Astrocyte (in vitro differentiated cells and primary cell): ENCODE measurements at regions not wholly inside any gene's neighbourhood (a gene's known extent, or its start where the extent isn't known, plus 50 kb on each side); places are given as distances from the start of the nearest gene placed in this dataset.

Experiments
- EZH2 ChIP-seq: IDR thresholded peaks from 2 replicates; pipeline ENCODE4 v1.6.1; 2012; ENCODE audit warnings: mild to moderate bottlenecking, low read length, inconsistent platforms; ENCODE audit not compliant: insufficient read depth
- TF ChIP-seq, protein P1 (sequence below): IDR thresholded peaks from 2 replicates; pipeline ENCODE4 v1.5.1; 2011; ENCODE audit warnings: low read depth, mild to moderate bottlenecking, inconsistent platforms, low read length, moderate library complexity; ENCODE audit not compliant: insufficient read depth

DNA sequence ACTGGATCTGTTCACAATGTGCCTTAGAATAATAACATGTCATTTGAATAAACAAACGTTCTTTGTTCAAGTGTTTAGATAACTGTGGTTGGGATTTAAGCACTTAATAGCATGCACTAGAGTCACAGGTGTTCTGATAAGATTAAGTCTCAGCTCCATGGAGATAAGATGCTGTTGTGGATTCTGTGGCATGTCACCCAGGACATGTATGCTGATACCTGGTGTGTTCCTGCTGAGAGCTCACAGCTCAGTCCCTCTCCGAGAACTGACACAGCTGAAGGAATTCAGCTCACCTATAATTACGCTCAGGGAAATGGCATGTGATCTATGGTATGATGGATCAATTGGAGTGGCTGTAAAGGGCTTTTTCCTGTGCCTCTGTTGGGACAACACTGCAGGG, 75.4 kb upstream of the ST6GAL2 start:
- TF ChIP-seq, protein P1, sequence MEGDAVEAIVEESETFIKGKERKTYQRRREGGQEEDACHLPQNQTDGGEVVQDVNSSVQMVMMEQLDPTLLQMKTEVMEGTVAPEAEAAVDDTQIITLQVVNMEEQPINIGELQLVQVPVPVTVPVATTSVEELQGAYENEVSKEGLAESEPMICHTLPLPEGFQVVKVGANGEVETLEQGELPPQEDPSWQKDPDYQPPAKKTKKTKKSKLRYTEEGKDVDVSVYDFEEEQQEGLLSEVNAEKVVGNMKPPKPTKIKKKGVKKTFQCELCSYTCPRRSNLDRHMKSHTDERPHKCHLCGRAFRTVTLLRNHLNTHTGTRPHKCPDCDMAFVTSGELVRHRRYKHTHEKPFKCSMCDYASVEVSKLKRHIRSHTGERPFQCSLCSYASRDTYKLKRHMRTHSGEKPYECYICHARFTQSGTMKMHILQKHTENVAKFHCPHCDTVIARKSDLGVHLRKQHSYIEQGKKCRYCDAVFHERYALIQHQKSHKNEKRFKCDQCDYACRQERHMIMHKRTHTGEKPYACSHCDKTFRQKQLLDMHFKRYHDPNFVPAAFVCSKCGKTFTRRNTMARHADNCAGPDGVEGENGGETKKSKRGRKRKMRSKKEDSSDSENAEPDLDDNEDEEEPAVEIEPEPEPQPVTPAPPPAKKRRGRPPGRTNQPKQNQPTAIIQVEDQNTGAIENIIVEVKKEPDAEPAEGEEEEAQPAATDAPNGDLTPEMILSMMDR: no peak
- TF ChIP-seq EZH2: no peak
